WTC11 (cell line): ENCODE measurements at regions not wholly inside any gene's neighbourhood (a gene's known extent, or its start where the extent isn't known, plus 50 kb on each side); places are given as distances from the start of the nearest gene placed in this dataset.

Experiments
- ATF3 ChIP-seq: sonication (generic); formaldehyde crosslinking; conservative IDR thresholded peaks from 2 replicates; pipeline ENCODE4 v1.8.1; 2022; ENCODE audit warnings: mild to moderate bottlenecking, missing genetic modification reagents
- CREB1 ChIP-seq: sonication (generic); formaldehyde crosslinking; IDR thresholded peaks from 2 replicates; pipeline ENCODE4 v1.8.0; 2023; ENCODE audit warnings: mild to moderate bottlenecking, missing genetic modification reagents
- CREM ChIP-seq: sonication (generic); formaldehyde crosslinking; IDR thresholded peaks from 2 replicates; pipeline ENCODE4 v1.8.1; 2022; ENCODE audit warnings: mild to moderate bottlenecking, missing genetic modification reagents, moderate library complexity
- CTCF ChIP-seq: fragments of 200-600 bp; IDR thresholded peaks from 2 replicates; pipeline ENCODE4 v1.8.0; 2022; ENCODE audit warnings: antibody characterized with exemption
- USF2 ChIP-seq: sonication (generic); formaldehyde crosslinking; IDR thresholded peaks from 2 replicates; pipeline ENCODE4 v1.8.1; 2023; ENCODE audit warnings: mild to moderate bottlenecking, missing genetic modification reagents, moderate library complexity

DNA sequence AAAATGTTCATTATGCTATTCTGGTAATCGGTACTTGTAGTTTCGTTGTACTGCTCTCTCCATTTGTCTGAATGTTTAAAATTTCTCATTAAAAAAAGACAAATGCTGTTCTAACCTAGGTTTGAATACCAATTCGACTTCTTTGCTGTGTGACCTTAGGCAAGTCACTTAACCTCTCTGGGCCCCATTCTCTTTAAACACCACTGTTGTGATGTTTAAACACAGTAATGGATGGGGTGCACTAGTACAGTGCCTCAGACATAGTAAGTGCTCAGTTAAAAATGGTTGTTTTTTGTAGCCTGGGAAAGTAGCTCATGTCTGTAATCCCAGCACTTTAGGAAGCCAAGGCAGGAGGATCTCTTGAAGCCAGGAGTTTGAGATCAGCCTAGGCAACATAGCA lies 138.5 kb downstream of the MRPL14 start:
- TF ChIP-seq CREM (CRISPR knock-in tag) = no peak
- TF ChIP-seq USF2 (CRISPR knock-in tag) = no peak
- TF ChIP-seq CTCF = no peak
- no peak for TF ChIP-seq ATF3 (CRISPR knock-in tag)
- no peak for TF ChIP-seq CREB1 (CRISPR knock-in tag)
